HCT116 (cell line): ENCODE measurements at regions not wholly inside any gene's neighbourhood (a gene's known extent, or its start where the extent isn't known, plus 50 kb on each side); places are given as distances from the start of the nearest gene placed in this dataset.

Experiments used
- ATAC-seq: fragments of 200-7000 bp; cut with Tn5 transposase; 2 replicates; pipeline ENCODE4 v1.9.1; 2020; ENCODE audit warnings: mild to moderate bottlenecking, moderate library complexity
- BruUV-seq: library from RNA; stranded (reverse); fragments of 400-500 nt; replicated peaks from 2 replicates; lab custom pipeline; 2021; lab: Mats Ljungman, UMichigan
- CTCF ChIA-PET: fragments of 300-600 bp; sonication (Branson Sonifier 250); formaldehyde crosslinking; loops from one replicate; lab custom pipeline; 2021; ENCODE audit warnings: antibody characterized with exemption; lab: Charles Lee
- POLR2A ChIA-PET: fragments of 300-600, 350-600 bp; sonication (Branson Sonifier 250); formaldehyde crosslinking; loops from one replicate; lab custom pipeline; 2021; ENCODE audit warnings: antibody characterized with exemption; lab: Charles Lee
- RAD21 ChIA-PET, 2 experiments: fragments of 300-600 bp; sonication (Branson Sonifier 250); formaldehyde crosslinking; loops; one replicate each; lab custom pipeline; 2023; ENCODE audit warnings: low total read pairs in 2 of 2; ENCODE audit not compliant: uncharacterized antibody in 2 of 2, unreplicated experiment in 2 of 2, low non-redundant PET in 1 of 2; lab: Charles Lee
- DNase-seq: peaks from one replicate; pipeline ENCODE4 v3.0.0-alpha.2; 2010; ENCODE audit warnings: low read depth, low spot score
- H2AFZ ChIP-seq: fragments of 200-600 bp; shearing (Covaris generic), sonication (generic); 2 replicates; pipeline ENCODE4 v1.6.1; 2017; ENCODE audit warnings: low read depth, mixed run types, mixed read lengths, antibody characterized with exemption, low read length; ENCODE audit not compliant: poor library complexity, severe bottlenecking
- H3K27ac ChIP-seq: 2 replicates; pipeline ENCODE4 v1.5.1; 2012; ENCODE audit warnings: low read depth, low read length
- H3K27me3 ChIP-seq: fragments of 200-600 bp; sonication (generic); 2 replicates; pipeline ENCODE4 v1.6.1; 2016; ENCODE audit warnings: mixed run types, low read length, mixed read lengths; ENCODE audit not compliant: insufficient read depth
- H3K36me3 ChIP-seq, 2 experiments: fragments of 200-500 bp in 1 of 2; fragments of 200-600 bp in 1 of 2; sonication (Bioruptor generic) in 1 of 2; sonication (generic) in 1 of 2; 2 replicates each; pipeline versions ENCODE4 v1.5.1 to v1.6.1; 2014 to 2016; ENCODE audit warnings: low read length in 2 of 2, inconsistent platforms in 1 of 2, mixed read lengths in 1 of 2, mixed run types in 1 of 2; ENCODE audit not compliant: insufficient read depth in 2 of 2, control insufficient read depth in 1 of 2
- H3K4me1 ChIP-seq, 2 experiments: fragments of 200-600 bp in 1 of 2; sonication (generic) in 1 of 2; 2 replicates each; pipeline versions ENCODE4 v1.5.1 to v1.6.1; 2012 to 2017; ENCODE audit warnings: low read length in 2 of 2, inconsistent platforms in 1 of 2, mild to moderate bottlenecking in 1 of 2, mixed read lengths in 1 of 2, mixed run types in 1 of 2, moderate library complexity in 1 of 2; ENCODE audit not compliant: insufficient read depth in 2 of 2, control insufficient read depth in 1 of 2
- H3K4me2 ChIP-seq: fragments of 200-600 bp; sonication (generic); 2 replicates; pipeline ENCODE4 v1.6.1; 2017; ENCODE audit warnings: mixed run types, low read length, mixed read lengths
- H3K4me3 ChIP-seq, 2 experiments: fragments of 200-600 bp in 1 of 2; sonication (generic) in 1 of 2; replicated peaks in 1 of 2; 2 replicates each; pipeline ENCODE4 v1.5.1; 2011 to 2016; ENCODE audit warnings: low read length in 2 of 2, control low read depth in 1 of 2, low read depth in 1 of 2, mild to moderate bottlenecking in 1 of 2, mixed read lengths in 1 of 2, mixed run types in 1 of 2
- H3K79me2 ChIP-seq: fragments of 200-600 bp; sonication (generic); 2 replicates; pipeline ENCODE4 v1.6.1; 2017; ENCODE audit warnings: mild to moderate bottlenecking, mixed run types, low read length, moderate library complexity, mixed read lengths; ENCODE audit not compliant: insufficient read depth
- H3K9ac ChIP-seq: fragments of 200-600 bp; sonication (generic); 2 replicates; pipeline ENCODE4 v1.6.1; 2016; ENCODE audit warnings: low read length, mixed read lengths
- H3K9me2 ChIP-seq: fragments of 200-600 bp; sonication (generic), shearing (Covaris generic); 2 replicates; pipeline ENCODE4 v1.6.1; 2017; ENCODE audit warnings: mixed run types, mild to moderate bottlenecking, moderate library complexity; ENCODE audit not compliant: insufficient read depth
- H3K9me3 ChIP-seq, 2 experiments: fragments of 200-500 bp in 1 of 2; fragments of 200-600 bp in 1 of 2; sonication (Bioruptor generic) in 1 of 2; sonication (generic) in 1 of 2; 2 replicates each; pipeline ENCODE4 v1.6.1; 2014 to 2017; ENCODE audit warnings: low read length in 2 of 2, mixed read lengths in 2 of 2, inconsistent platforms in 1 of 2, low read depth in 1 of 2, mild to moderate bottlenecking in 1 of 2, mixed run types in 1 of 2, moderate library complexity in 1 of 2; ENCODE audit not compliant: control insufficient read depth in 1 of 2, insufficient read depth in 1 of 2
- H4K20me1 ChIP-seq: fragments of 200-600 bp; sonication (generic), shearing (Covaris generic); 2 replicates; pipeline ENCODE4 v1.6.1; 2017; ENCODE audit warnings: mixed run types, mild to moderate bottlenecking, moderate library complexity; ENCODE audit not compliant: insufficient read depth
- ATF3 ChIP-seq: IDR thresholded peaks from 2 replicates; pipeline ENCODE4 v1.6.1; 2012
- EGR1 ChIP-seq: IDR thresholded peaks from 2 replicates; pipeline ENCODE4 v1.6.1; 2012; ENCODE audit warnings: low read depth
- ELF1 ChIP-seq: IDR thresholded peaks from 2 replicates; pipeline ENCODE4 v1.6.1; 2012; ENCODE audit warnings: low read depth, borderline replicate concordance
- EZH2 ChIP-seq: fragments of 200-600 bp; sonication (generic); IDR thresholded peaks from 2 replicates; pipeline ENCODE4 v1.6.1; 2017; ENCODE audit warnings: antibody characterized with exemption, mixed run types
- FOSL1 ChIP-seq: IDR thresholded peaks from 2 replicates; pipeline ENCODE4 v1.6.1; 2012; ENCODE audit warnings: low read depth
- JUND ChIP-seq: IDR thresholded peaks from 2 replicates; pipeline ENCODE4 v1.6.1; 2012
- POLR2A ChIP-seq: IDR thresholded peaks from 2 replicates; pipeline ENCODE4 v1.7.0; 2011; ENCODE audit warnings: borderline replicate concordance; ENCODE audit not compliant: insufficient read depth, insufficient read length; ENCODE audit errors: extremely low read depth
- SRF ChIP-seq: IDR thresholded peaks from 2 replicates; pipeline ENCODE4 v1.6.1; 2012; ENCODE audit warnings: low read depth
- TCF7L2 ChIP-seq: IDR thresholded peaks from 2 replicates; pipeline ENCODE4 v1.7.0; 2011; ENCODE audit warnings: borderline replicate concordance, inconsistent platforms; ENCODE audit not compliant: insufficient read depth, insufficient read length; ENCODE audit errors: extremely low read depth
- ZFX ChIP-seq: fragments of 450-650 bp; IDR thresholded peaks from 2 replicates; pipeline ENCODE4 v1.6.1; 2017
- ZNF274 ChIP-seq: fragments of 200-500 bp; sonication (Bioruptor generic); IDR thresholded peaks from 2 replicates; pipeline ENCODE4 v1.6.1; 2014; ENCODE audit warnings: mild to moderate bottlenecking, low read depth, low read length, inconsistent platforms
- intact Hi-C: fragments of 100-400 bp; cut with micrococcal nuclease; formaldehyde crosslinking; loops from 2 replicates; pipeline ENCODE4 v1.10.0; 2022
- TF ChIP-seq, protein P1 (sequence below): IDR thresholded peaks from 2 replicates; pipeline ENCODE4 v1.6.1; 2012; ENCODE audit warnings: low read depth
- TF ChIP-seq, protein P2 (sequence below): IDR thresholded peaks from 2 replicates; pipeline ENCODE4 v1.6.1; 2011; ENCODE audit warnings: mild to moderate bottlenecking, low read length, moderate library complexity; ENCODE audit not compliant: insufficient replicate concordance; ENCODE audit errors: extremely low read depth
- TF ChIP-seq, protein P3 (sequence below): IDR thresholded peaks from 2 replicates; pipeline ENCODE4 v1.6.1; 2012

- peaks cover 3% of the 10 kb centered on the region; the same call in 1 of the 2 replicates for H3K27me3 ChIP-seq
- no peak overlapping the region for H3K27ac ChIP-seq
- H3K4me1 ChIP-seq, result no peaks in the 10 kb centered on the region
- no peaks in the 10 kb centered on the region for H4K20me1 ChIP-seq
- DNase-seq (no peak), ATAC-seq (no peak)
- ChIA-PET POLR2A (no interaction called here), CTCF (no interaction called here), RAD21 (no interaction called here)
- no peaks in the 10 kb centered on the region for H3K79me2 ChIP-seq
- H2AFZ ChIP-seq, result no peak overlapping the region
- intact Hi-C loops, result no loop called here
- BruUV-seq, result no TSS peak
- no peak overlapping the region for H3K4me2 ChIP-seq
- H3K9me3 ChIP-seq, result no peaks in the 10 kb centered on the region
- TF ChIP-seq, protein P1, sequence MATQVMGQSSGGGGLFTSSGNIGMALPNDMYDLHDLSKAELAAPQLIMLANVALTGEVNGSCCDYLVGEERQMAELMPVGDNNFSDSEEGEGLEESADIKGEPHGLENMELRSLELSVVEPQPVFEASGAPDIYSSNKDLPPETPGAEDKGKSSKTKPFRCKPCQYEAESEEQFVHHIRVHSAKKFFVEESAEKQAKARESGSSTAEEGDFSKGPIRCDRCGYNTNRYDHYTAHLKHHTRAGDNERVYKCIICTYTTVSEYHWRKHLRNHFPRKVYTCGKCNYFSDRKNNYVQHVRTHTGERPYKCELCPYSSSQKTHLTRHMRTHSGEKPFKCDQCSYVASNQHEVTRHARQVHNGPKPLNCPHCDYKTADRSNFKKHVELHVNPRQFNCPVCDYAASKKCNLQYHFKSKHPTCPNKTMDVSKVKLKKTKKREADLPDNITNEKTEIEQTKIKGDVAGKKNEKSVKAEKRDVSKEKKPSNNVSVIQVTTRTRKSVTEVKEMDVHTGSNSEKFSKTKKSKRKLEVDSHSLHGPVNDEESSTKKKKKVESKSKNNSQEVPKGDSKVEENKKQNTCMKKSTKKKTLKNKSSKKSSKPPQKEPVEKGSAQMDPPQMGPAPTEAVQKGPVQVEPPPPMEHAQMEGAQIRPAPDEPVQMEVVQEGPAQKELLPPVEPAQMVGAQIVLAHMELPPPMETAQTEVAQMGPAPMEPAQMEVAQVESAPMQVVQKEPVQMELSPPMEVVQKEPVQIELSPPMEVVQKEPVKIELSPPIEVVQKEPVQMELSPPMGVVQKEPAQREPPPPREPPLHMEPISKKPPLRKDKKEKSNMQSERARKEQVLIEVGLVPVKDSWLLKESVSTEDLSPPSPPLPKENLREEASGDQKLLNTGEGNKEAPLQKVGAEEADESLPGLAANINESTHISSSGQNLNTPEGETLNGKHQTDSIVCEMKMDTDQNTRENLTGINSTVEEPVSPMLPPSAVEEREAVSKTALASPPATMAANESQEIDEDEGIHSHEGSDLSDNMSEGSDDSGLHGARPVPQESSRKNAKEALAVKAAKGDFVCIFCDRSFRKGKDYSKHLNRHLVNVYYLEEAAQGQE, result peak; percentile 74
- no peak for TF ChIP-seq POLR2A
- no peak overlapping the region for H3K4me3 ChIP-seq
- H3K36me3 ChIP-seq, result no peaks in the 10 kb centered on the region
- no peaks in the 10 kb centered on the region for H3K9me2 ChIP-seq
- no peak overlapping the region for H3K9ac ChIP-seq
These were observed 65.5 kb upstream of the C3orf49 start for GRCh38 chr3:63753567-63753966.

- no peaks in the 10 kb centered on the region for H3K9me3 ChIP-seq
- peaks cover 3% of the 10 kb centered on the region; the same call in 1 of the 2 replicates for H3K27me3 ChIP-seq
- no TSS peak for BruUV-seq
- no peak overlapping the region for H3K4me2 ChIP-seq
- ChIA-PET POLR2A (no interaction called here), RAD21 (no interaction called here), CTCF (no interaction called here)
- H3K9ac ChIP-seq, result no peak overlapping the region
- H3K4me1 ChIP-seq, result no peaks in the 10 kb centered on the region
- no peak for ATAC-seq
- no peak overlapping the region for H3K4me3 ChIP-seq
- no peaks in the 10 kb centered on the region for H4K20me1 ChIP-seq
- H3K79me2 ChIP-seq, result no peaks in the 10 kb centered on the region
- H3K36me3 ChIP-seq, result no peaks in the 10 kb centered on the region
- H3K27ac ChIP-seq, result no peak overlapping the region
- H3K9me2 ChIP-seq, result no peaks in the 10 kb centered on the region
- intact Hi-C loops, result no loop called here
- no peak for DNase-seq
- no peak overlapping the region for H2AFZ ChIP-seq
- TF ChIP-seq TCF7L2, result no peak
- TF ChIP-seq, protein P2, sequence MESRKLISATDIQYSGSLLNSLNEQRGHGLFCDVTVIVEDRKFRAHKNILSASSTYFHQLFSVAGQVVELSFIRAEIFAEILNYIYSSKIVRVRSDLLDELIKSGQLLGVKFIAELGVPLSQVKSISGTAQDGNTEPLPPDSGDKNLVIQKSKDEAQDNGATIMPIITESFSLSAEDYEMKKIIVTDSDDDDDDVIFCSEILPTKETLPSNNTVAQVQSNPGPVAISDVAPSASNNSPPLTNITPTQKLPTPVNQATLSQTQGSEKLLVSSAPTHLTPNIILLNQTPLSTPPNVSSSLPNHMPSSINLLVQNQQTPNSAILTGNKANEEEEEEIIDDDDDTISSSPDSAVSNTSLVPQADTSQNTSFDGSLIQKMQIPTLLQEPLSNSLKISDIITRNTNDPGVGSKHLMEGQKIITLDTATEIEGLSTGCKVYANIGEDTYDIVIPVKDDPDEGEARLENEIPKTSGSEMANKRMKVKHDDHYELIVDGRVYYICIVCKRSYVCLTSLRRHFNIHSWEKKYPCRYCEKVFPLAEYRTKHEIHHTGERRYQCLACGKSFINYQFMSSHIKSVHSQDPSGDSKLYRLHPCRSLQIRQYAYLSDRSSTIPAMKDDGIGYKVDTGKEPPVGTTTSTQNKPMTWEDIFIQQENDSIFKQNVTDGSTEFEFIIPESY, result no peak
- TF ChIP-seq EZH2, result no peak
- TF ChIP-seq SRF, result no peak
- TF ChIP-seq ZNF274, result no peak
- TF ChIP-seq ZFX, result no peak
- no peak for TF ChIP-seq EGR1
- TF ChIP-seq, protein P3, sequence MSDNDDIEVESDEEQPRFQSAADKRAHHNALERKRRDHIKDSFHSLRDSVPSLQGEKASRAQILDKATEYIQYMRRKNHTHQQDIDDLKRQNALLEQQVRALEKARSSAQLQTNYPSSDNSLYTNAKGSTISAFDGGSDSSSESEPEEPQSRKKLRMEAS, result no peak
- no peak for TF ChIP-seq ELF1
- TF ChIP-seq POLR2A, result no peak
- TF ChIP-seq FOSL1, result no peak
- no peak for TF ChIP-seq JUND
- no peak for TF ChIP-seq ATF3
These were observed 65.1 kb upstream of the C3orf49 start for GRCh38 chr3:63753995-63754394.
